BLaER1 (cell line): ENCODE measurements at regions not wholly inside any gene's neighbourhood (a gene's known extent, or its start where the extent isn't known, plus 50 kb on each side); places are given as distances from the start of the nearest gene placed in this dataset.

Experiments
- H3K27ac ChIP-seq: shearing (Covaris generic); formaldehyde crosslinking; 2 replicates; pipeline ENCODE4 v1.8.1; 2022
- H3K27me3 ChIP-seq: shearing (Covaris generic); formaldehyde crosslinking; 2 replicates; pipeline ENCODE4 v1.8.1; 2022
- H3K36me3 ChIP-seq: shearing (Covaris generic); formaldehyde crosslinking; 2 replicates; pipeline ENCODE4 v1.8.1; 2022
- H3K4me1 ChIP-seq: shearing (Covaris generic); formaldehyde crosslinking; 2 replicates; pipeline ENCODE4 v1.8.1; 2022
- H3K4me2 ChIP-seq: shearing (Covaris generic); formaldehyde crosslinking; 2 replicates; pipeline ENCODE4 v1.8.1; 2022
- H3K4me3 ChIP-seq: shearing (Covaris generic); formaldehyde crosslinking; 2 replicates; pipeline ENCODE4 v1.8.1; 2022
- H3K9ac ChIP-seq: shearing (Covaris generic); formaldehyde crosslinking; 2 replicates; pipeline ENCODE4 v1.8.1; 2022
- H3K9me3 ChIP-seq: shearing (Covaris generic); formaldehyde crosslinking; 2 replicates; pipeline ENCODE4 v1.8.1; 2022
- H4K20me1 ChIP-seq: shearing (Covaris generic); formaldehyde crosslinking; 2 replicates; pipeline ENCODE4 v1.8.1; 2022
- Cebpa-rat ChIP-seq: shearing (Covaris generic); IDR thresholded peaks from 2 replicates; pipeline ENCODE4 v1.8.1; 2022

DNA sequence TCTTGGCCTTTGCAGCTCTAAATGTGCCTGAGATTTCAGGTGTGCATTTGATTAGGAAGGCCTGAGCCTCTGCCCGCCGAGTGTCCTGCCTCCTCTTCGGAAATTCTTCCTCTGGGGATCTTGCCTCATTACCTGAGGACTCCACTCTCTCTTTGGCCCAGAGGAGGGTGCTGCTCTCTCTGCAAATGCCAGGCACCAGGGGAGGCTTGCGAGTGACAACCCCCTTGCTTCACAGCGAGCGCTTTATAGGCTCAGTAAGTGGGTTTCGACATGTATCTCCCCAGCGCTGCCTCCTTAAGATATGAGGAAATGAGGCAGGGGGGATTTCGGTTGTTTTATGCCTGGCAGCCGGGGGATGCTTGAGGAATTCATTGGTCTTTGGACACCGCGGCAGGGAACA, 423.9 kb downstream of the GLRX3 start:
- Histone ChIP-seq H4K20me1 (no peaks in the 10 kb centered on the region), H3K27me3 (no peaks in the 10 kb centered on the region), H3K4me1 (peaks cover 98% of the 10 kb centered on the region), H3K9ac (no peak overlapping the region), H3K27ac (no peak overlapping the region), H3K9me3 (no peaks in the 10 kb centered on the region), H3K4me3 (no peak overlapping the region), H3K4me2 (no peak overlapping the region), H3K36me3 (no peaks in the 10 kb centered on the region)
- no peak for TF ChIP-seq Cebpa-rat

DNA sequence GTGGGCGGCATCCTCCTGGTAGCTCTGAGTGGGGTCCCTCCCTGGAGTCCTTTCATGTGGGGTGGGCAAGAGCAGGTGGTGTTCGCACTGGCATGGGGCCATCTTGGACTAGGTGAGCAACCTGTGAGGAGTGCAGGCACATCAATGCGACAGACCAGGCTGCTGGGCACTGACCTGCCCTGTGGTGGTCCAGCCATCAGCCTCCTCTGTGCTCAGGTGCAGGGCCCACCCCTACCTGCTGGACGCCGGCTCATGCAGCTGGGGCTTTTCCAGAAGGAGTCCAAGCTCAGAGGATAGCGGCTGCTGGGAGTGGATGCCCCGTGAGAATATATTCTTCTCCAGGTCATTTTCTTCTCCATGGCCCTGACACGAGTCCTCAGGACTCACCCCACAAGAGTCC, 424.4 kb downstream of the GLRX3 start:
- no peak overlapping the region for H3K27ac ChIP-seq
- H4K20me1 ChIP-seq: no peaks in the 10 kb centered on the region
- TF ChIP-seq Cebpa-rat: no peak
- H3K9ac ChIP-seq: no peak overlapping the region
- no peaks in the 10 kb centered on the region for H3K27me3 ChIP-seq
- peaks cover 98% of the 10 kb centered on the region for H3K4me1 ChIP-seq
- H3K4me3 ChIP-seq: no peak overlapping the region
- H3K36me3 ChIP-seq: no peaks in the 10 kb centered on the region
- no peaks in the 10 kb centered on the region for H3K9me3 ChIP-seq
- peak overlapping the region; percentile 0; the same call in 1 of the 2 replicates for H3K4me2 ChIP-seq

- H4K20me1 ChIP-seq: no peaks in the 10 kb centered on the region
- no peak for TF ChIP-seq Cebpa-rat
- no peak overlapping the region for H3K9ac ChIP-seq
- no peaks in the 10 kb centered on the region for H3K9me3 ChIP-seq
- H3K4me2 ChIP-seq: peak overlapping the region; percentile 90
- peak overlapping the region; percentile 36 for H3K27ac ChIP-seq
- no peaks in the 10 kb centered on the region for H3K36me3 ChIP-seq
- H3K4me3 ChIP-seq: no peak overlapping the region
- H3K27me3 ChIP-seq: no peaks in the 10 kb centered on the region
- peaks cover 99% of the 10 kb centered on the region for H3K4me1 ChIP-seq
These were observed 425.5 kb downstream of the GLRX3 start for GRCh38 chr10:130561681-130562080.

- peak overlapping the region; percentile 40 for H3K4me3 ChIP-seq
- no peak for TF ChIP-seq Cebpa-rat
- peak overlapping the region; percentile 82 for H3K27ac ChIP-seq
- H3K9me3 ChIP-seq: peaks cover 17% of the 10 kb centered on the region
- H4K20me1 ChIP-seq: no peaks in the 10 kb centered on the region
- no peaks in the 10 kb centered on the region for H3K27me3 ChIP-seq
- H3K36me3 ChIP-seq: no peaks in the 10 kb centered on the region
- peak overlapping the region; percentile 54; the same call in 1 of the 2 replicates for H3K9ac ChIP-seq
- H3K4me1 ChIP-seq: peaks cover 99% of the 10 kb centered on the region
- H3K4me2 ChIP-seq: peak overlapping the region; percentile 90
These were observed 430.8 kb downstream of the GLRX3 start for GRCh38 chr10:130567011-130567410.

DNA sequence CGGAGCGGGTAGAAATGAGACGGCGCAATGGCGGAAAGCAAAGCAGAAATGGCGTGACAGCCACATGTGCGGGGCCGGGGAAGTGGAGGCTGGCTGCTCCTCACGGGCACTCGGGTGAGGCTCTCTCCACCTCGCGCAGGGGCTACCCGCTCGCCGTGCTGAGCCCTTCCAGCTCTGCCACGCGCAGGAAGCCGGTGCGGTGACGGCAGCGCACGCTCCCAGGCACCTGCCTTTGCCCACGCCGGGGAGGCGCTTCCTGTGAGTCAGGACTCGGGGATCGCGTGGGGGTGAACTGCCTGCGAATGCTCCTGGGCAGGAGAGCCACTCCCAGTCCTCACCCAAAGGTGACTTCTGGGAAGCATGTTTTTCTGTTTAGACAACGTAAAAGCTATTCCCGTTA, 431.2 kb downstream of the GLRX3 start:
- Histone ChIP-seq H3K4me1 (peaks cover 97% of the 10 kb centered on the region), H3K4me3 (peak overlapping the region; percentile 45), H3K9me3 (peaks cover 17% of the 10 kb centered on the region), H4K20me1 (no peaks in the 10 kb centered on the region), H3K4me2 (peak overlapping the region; percentile 90), H3K9ac (no peak overlapping the region), H3K27ac (peak overlapping the region; percentile 82), H3K36me3 (no peaks in the 10 kb centered on the region), H3K27me3 (no peaks in the 10 kb centered on the region)
- no peak for TF ChIP-seq Cebpa-rat

DNA sequence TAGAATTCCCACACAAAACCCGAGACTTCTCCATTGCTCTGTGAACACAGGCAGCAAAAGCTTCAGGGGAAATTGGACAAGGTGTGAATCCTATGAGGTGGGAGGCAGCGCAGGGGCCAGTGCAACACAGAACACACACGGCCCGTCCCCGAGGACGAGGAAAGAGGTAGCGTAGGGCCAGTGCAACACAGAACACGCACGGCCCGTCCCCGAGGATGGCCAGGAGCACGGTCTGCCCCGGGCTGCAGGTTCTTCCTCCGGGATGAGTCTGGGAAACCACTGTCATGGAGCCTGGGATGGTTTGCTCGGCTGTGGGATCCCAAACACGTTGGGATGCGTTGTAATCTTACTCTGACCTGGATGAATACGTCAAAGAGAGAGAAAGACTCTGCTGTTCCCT, 432.1 kb downstream of the GLRX3 start:
- Histone ChIP-seq H4K20me1 (no peaks in the 10 kb centered on the region), H3K4me3 (no peak overlapping the region), H3K4me2 (peak overlapping the region; percentile 16; the same call in 1 of the 2 replicates), H3K36me3 (no peaks in the 10 kb centered on the region), H3K4me1 (peaks cover 89% of the 10 kb centered on the region), H3K27me3 (no peaks in the 10 kb centered on the region), H3K9ac (no peak overlapping the region), H3K9me3 (peaks cover 17% of the 10 kb centered on the region), H3K27ac (no peak overlapping the region; the same call in 1 of the 2 replicates)
- no peak for TF ChIP-seq Cebpa-rat

- no peaks in the 10 kb centered on the region for H3K36me3 ChIP-seq
- H3K4me3 ChIP-seq: no peak overlapping the region
- TF ChIP-seq Cebpa-rat: no peak
- peak overlapping the region; percentile 39; the same call in 1 of the 2 replicates for H3K27ac ChIP-seq
- H3K4me1 ChIP-seq: peaks cover 89% of the 10 kb centered on the region
- peak overlapping the region; percentile 68 for H3K4me2 ChIP-seq
- H3K27me3 ChIP-seq: no peaks in the 10 kb centered on the region
- no peak overlapping the region for H3K9ac ChIP-seq
- peaks cover 17% of the 10 kb centered on the region for H3K9me3 ChIP-seq
- no peaks in the 10 kb centered on the region for H4K20me1 ChIP-seq
These were observed 433.9 kb downstream of the GLRX3 start for GRCh38 chr10:130570074-130570473.

- no peaks in the 10 kb centered on the region for H3K36me3 ChIP-seq
- H3K9ac ChIP-seq: no peak overlapping the region
- no peak overlapping the region for H3K27ac ChIP-seq
- H3K4me2 ChIP-seq: peak overlapping the region; percentile 68
- H3K4me3 ChIP-seq: no peak overlapping the region
- no peak for TF ChIP-seq Cebpa-rat
- H3K4me1 ChIP-seq: peaks cover 87% of the 10 kb centered on the region
- peaks cover 17% of the 10 kb centered on the region for H3K9me3 ChIP-seq
- no peaks in the 10 kb centered on the region for H3K27me3 ChIP-seq
- no peaks in the 10 kb centered on the region for H4K20me1 ChIP-seq
These were observed 435.5 kb downstream of the GLRX3 start for GRCh38 chr10:130571674-130572073.

DNA sequence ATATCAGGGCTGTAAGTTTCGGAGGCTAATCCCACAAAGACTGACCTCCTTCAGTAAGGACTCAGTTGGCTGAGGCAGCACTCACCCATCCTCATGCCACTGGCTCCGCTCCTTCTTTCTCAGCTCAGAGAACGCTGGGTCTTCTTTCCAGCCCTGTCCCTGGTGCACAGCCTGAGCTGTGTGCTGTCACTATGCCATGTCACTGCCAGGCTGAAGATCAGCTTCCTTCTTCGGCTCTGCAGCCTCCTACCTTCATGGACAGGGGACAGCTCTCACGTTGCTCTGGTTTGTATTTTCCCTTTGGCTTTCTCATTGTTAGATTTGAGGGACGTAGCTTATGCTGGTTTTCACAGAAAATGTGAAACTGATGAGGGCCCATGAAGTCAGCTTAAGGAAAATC, 437.3 kb downstream of the GLRX3 start:
- Histone ChIP-seq H3K36me3 (no peaks in the 10 kb centered on the region), H3K9ac (no peak overlapping the region), H4K20me1 (no peaks in the 10 kb centered on the region), H3K27ac (no peak overlapping the region), H3K4me1 (peaks cover 79% of the 10 kb centered on the region), H3K4me3 (no peak overlapping the region), H3K27me3 (no peaks in the 10 kb centered on the region), H3K9me3 (peaks cover 5% of the 10 kb centered on the region), H3K4me2 (no peak overlapping the region)
- no peak for TF ChIP-seq Cebpa-rat

- Histone ChIP-seq H3K9me3 (no peaks in the 10 kb centered on the region), H3K4me2 (0 out of 2 replicates have a peak overlapping the region, but pooled peaks have one; percentile 50), H3K27me3 (no peaks in the 10 kb centered on the region), H3K4me3 (no peak overlapping the region), H4K20me1 (no peaks in the 10 kb centered on the region), H3K27ac (no peak overlapping the region), H3K36me3 (no peaks in the 10 kb centered on the region), H3K9ac (no peak overlapping the region), H3K4me1 (peaks cover 79% of the 10 kb centered on the region)
- TF ChIP-seq Cebpa-rat: no peak
These were observed 439.6 kb downstream of the GLRX3 start for GRCh38 chr10:130575756-130576285.

DNA sequence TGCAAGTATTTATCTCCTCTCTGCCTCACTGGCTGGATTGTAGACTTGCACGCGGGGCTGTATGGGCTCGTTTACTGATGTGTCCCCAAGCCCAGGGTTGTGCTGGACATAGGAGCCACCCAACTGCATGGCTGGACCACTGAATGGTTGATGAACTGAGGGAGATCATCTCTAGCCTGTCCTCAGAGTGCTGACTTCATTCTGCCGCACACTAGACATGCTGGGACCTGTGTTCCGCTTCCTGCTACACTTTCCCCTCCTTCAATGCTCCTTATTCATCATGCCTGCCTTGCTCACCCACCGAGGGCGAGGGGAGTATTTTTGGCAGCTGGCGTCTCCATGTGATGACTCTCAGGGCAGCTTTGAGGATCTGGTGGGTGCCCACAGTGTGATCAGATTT, 440.2 kb downstream of the GLRX3 start:
- no peak for TF ChIP-seq Cebpa-rat
- H3K4me3 ChIP-seq: no peak overlapping the region
- H3K36me3 ChIP-seq: no peaks in the 10 kb centered on the region
- H3K27ac ChIP-seq: no peak overlapping the region
- peak overlapping the region; percentile 50 for H3K4me2 ChIP-seq
- H3K27me3 ChIP-seq: no peaks in the 10 kb centered on the region
- no peaks in the 10 kb centered on the region for H4K20me1 ChIP-seq
- peaks cover 79% of the 10 kb centered on the region for H3K4me1 ChIP-seq
- H3K9ac ChIP-seq: no peak overlapping the region
- no peaks in the 10 kb centered on the region for H3K9me3 ChIP-seq
